ENCODE measurements at regions not wholly inside any gene's neighbourhood (a gene's known extent, or its start where the extent isn't known, plus 50 kb on each side); places are given as distances from the start of the nearest gene placed in this dataset.
"Not testable (repeated sequence)": the region's sequence is repeated elsewhere in the genome, so short reads cannot be mapped to it uniquely, and the experiment has no call there.

- Histone ChIP-seq H3K9me3 (replicated peaks; ENCODE audit: low read length) (no peaks in the 10 kb centered on the region), H3K4me1 (ENCODE audit: control insufficient read depth, insufficient read depth, low read length) (no peaks in the 10 kb centered on the region), H3K27me3 (ENCODE audit: control insufficient read depth, insufficient read depth, low read length) (peaks cover 4% of the 10 kb centered on the region), H3K36me3 (ENCODE audit: insufficient read depth, low read length) (no peaks in the 10 kb centered on the region), H3K9ac (ENCODE audit: low read depth, low read length) (no peak overlapping the region), H3K4me3 (ENCODE audit: low read length) (no peak overlapping the region), H3K4me2 (ENCODE audit: low read length) (no peak overlapping the region)
These were observed 371.2 kb downstream of the RRAGC start for GRCh38 chr1:38488162-38488898.

DNA sequence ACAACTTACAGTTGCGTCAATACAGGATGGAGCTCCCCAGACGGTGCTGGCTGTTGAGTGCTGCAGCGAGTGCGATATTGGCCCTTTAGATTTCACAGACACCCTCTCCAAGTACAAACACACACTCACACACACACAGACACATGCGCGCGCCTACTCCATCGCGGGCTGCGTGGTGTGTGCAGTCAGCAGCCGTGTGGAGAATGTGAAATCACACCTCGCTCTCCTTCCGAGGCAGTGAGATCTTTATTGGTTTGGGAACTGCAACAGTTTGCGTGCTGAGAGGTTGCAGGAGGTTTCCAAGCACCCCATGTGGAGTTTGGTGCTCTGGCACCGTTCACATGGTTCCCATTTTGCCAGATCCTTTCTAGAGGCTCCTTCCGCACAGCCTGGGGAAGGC lies 372.2 kb downstream of the RRAGC start:
- Histone ChIP-seq H3K27me3 (ENCODE audit: control insufficient read depth, insufficient read depth, low read length) (no peaks in the 10 kb centered on the region), H3K4me1 (ENCODE audit: control insufficient read depth, insufficient read depth, low read length) (no peaks in the 10 kb centered on the region), H3K36me3 (ENCODE audit: insufficient read depth, low read length) (no peaks in the 10 kb centered on the region)

DNA sequence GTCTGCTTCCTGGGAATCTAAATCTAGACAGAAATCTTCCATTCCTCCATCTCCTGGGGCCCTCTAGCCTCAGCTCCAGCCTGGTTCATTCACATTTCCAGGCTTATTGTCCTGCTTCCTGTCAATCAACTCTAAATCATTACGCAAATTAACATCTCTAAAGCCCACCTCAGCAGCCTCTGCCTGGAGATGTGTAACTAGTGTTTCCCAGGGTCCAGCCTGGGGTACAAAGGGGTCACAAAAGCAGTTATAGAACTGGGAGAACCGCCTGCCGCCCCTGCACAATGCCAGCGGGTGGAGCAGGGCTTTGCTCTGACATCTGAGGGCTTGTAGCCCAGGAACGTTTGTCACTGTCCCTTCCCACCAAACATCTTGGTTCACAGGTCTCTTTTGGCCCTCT lies 373.5 kb downstream of the RRAGC start:
- H3K27me3 ChIP-seq (ENCODE audit: control insufficient read depth, insufficient read depth, low read length) = no peaks in the 10 kb centered on the region
- H3K4me2 ChIP-seq (ENCODE audit: low read length) = no peak overlapping the region
- H3K4me1 ChIP-seq (ENCODE audit: control insufficient read depth, insufficient read depth, low read length) = no peaks in the 10 kb centered on the region
- no peaks in the 10 kb centered on the region for H3K36me3 ChIP-seq (ENCODE audit: insufficient read depth, low read length)
- H3K4me3 ChIP-seq (ENCODE audit: low read length) = no peak overlapping the region
- H3K9me3 ChIP-seq (replicated peaks; ENCODE audit: low read length) = no peaks in the 10 kb centered on the region
- H3K9ac ChIP-seq (ENCODE audit: low read depth, low read length) = no peak overlapping the region

More for the DNA sequence above, 372.2 kb downstream of the RRAGC start:
- Histone ChIP-seq H3K9me3 (replicated peaks; ENCODE audit: low read length) (no peaks in the 10 kb centered on the region), H3K9ac (ENCODE audit: low read depth, low read length) (no peak overlapping the region), H3K4me3 (ENCODE audit: low read length) (no peak overlapping the region), H3K4me2 (ENCODE audit: low read length) (no peak overlapping the region)

DNA sequence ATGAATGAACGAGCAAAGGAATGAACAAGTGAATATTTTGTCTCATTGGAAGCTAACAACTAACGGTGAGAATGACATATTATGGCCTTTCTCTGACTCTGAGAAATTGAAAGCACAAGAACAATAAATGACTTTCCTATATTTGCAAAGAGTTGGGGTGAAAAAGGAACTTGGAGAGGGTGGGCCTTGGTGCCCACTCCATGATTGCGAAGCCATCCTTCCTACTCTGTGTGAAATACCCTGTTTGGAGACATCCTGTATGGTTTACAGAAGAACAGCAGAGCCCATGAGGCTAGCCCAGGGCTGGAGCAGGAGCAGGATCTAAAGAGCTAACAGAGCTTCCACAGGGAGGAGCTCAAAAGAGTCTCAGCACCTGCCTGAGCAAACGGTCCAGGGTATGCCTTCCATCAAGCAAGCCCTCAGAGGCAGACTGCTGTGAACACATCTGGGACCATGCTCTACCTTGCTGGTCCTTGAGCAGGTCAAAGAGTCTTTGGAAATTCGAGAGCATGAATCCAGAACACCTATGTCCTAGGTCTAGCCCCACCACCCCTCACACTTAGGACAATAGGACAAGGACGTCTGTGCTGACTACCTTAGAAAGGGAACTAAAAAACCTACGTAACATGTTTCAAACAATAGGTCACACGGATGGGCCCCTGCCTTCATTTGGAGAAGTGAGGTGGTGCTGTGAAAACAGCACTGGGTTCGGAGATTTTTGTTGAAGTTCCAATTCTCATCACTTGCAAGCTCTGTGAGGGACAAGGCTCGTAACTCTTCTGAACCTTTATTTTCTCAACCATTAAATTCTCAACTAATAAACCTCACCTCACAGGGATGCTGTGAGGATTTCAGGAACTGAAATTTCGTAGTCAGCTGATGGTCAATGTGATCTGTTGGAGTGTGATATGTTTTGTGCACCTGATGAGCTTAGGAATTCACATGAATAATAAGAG lies 377.4 kb downstream of the RRAGC start:
- Histone ChIP-seq H3K9me3 (replicated peaks; ENCODE audit: low read length) (no peaks in the 10 kb centered on the region), H3K36me3 (ENCODE audit: insufficient read depth, low read length) (no peaks in the 10 kb centered on the region), H3K9ac (ENCODE audit: low read depth, low read length) (no peak overlapping the region), H3K4me2 (ENCODE audit: low read length) (no peak overlapping the region), H3K4me1 (ENCODE audit: control insufficient read depth, insufficient read depth, low read length) (no peaks in the 10 kb centered on the region), H3K4me3 (ENCODE audit: low read length) (no peak overlapping the region), H3K27me3 (ENCODE audit: control insufficient read depth, insufficient read depth, low read length) (peaks cover 2% of the 10 kb centered on the region)

DNA sequence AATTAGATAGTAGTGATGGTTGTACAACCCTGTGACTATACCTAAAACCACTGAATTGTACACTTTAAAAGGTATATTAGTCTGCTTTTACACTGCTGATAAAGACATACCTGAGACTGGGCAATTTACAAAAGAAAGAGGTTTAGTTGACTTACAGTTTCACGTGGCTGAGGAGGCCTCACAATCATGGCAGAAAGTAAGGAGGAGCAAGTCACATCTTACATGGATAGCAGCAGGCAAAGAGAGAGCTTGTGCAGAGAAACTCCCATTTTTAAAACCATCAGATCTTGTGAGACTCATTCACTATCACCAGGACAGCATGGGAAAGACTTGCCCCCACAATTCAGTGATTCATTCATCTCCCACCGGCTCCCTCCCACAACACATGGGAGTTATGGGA lies 379.9 kb downstream of the RRAGC start:
- not testable (repeated sequence) for H3K4me3 ChIP-seq (ENCODE audit: low read length); H3K9ac ChIP-seq (ENCODE audit: low read depth, low read length); H3K4me2 ChIP-seq (ENCODE audit: low read length); H3K4me1 ChIP-seq (ENCODE audit: control insufficient read depth, insufficient read depth, low read length); H3K9me3 ChIP-seq (replicated peaks; ENCODE audit: low read length); H3K36me3 ChIP-seq (ENCODE audit: insufficient read depth, low read length)
- H3K27me3 ChIP-seq (ENCODE audit: control insufficient read depth, insufficient read depth, low read length) = peaks cover 19% of the 10 kb centered on the region

GRCh38 chr1:38477811-38478210 lies 381.8 kb downstream of the RRAGC start:
- Histone ChIP-seq H3K9ac (ENCODE audit: low read depth, low read length) (no peak overlapping the region), H3K4me1 (ENCODE audit: control insufficient read depth, insufficient read depth, low read length) (no peaks in the 10 kb centered on the region), H3K27me3 (ENCODE audit: control insufficient read depth, insufficient read depth, low read length) (peaks cover 27% of the 10 kb centered on the region), H3K9me3 (replicated peaks; ENCODE audit: low read length) (no peaks in the 10 kb centered on the region), H3K4me2 (ENCODE audit: low read length) (no peak overlapping the region), H3K4me3 (ENCODE audit: low read length) (no peak overlapping the region), H3K36me3 (ENCODE audit: insufficient read depth, low read length) (no peaks in the 10 kb centered on the region)

- Histone ChIP-seq H3K9ac (ENCODE audit: low read depth, low read length) (no peak overlapping the region), H3K4me3 (ENCODE audit: low read length) (no peak overlapping the region), H3K9me3 (replicated peaks; ENCODE audit: low read length) (no peaks in the 10 kb centered on the region), H3K4me2 (ENCODE audit: low read length) (no peak overlapping the region), H3K36me3 (ENCODE audit: insufficient read depth, low read length) (no peaks in the 10 kb centered on the region), H3K27me3 (ENCODE audit: control insufficient read depth, insufficient read depth, low read length) (peaks cover 27% of the 10 kb centered on the region), H3K4me1 (ENCODE audit: control insufficient read depth, insufficient read depth, low read length) (no peaks in the 10 kb centered on the region)
These were observed 382.8 kb downstream of the RRAGC start for GRCh38 chr1:38476850-38477178.

DNA sequence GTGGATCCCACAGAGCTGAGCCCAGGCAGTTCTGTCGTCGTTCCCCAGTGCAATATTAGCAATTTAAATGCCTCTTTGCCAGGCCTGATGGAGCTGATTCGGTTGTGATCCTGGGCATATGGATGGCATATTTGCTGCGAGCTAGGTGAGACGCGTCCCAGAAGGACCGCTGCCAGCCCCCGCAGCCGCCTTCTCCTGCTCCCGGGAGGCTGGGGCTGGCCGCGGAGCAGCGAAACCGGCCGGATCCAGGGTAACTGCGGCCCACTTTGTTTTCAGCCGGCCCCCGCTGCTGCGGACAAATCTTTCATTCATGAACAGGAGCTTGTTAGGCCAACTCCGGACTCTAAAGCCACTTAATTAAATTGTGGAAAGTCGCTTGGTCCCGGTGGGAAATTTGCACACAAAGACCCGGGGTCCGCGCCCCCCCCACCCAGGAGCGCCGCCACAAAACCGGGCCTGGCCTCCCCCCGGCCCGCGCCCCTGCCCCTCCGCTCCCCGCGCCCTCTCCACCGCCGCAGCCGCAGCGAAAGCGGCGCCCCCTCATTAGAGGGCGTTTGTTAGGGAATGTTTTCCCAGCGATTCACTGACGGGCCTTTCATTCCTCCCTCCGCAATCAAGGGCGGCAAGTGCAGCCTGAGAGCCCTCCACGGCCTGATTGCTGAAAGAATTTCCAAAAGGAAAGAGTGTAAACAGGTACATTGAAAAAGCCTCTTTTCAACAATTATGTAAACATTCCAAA lies 383.3 kb downstream of the RRAGC start:
- Histone ChIP-seq H3K27me3 (ENCODE audit: control insufficient read depth, insufficient read depth, low read length) (peaks cover 27% of the 10 kb centered on the region), H3K36me3 (ENCODE audit: insufficient read depth, low read length) (no peaks in the 10 kb centered on the region), H3K4me3 (ENCODE audit: low read length) (no peak overlapping the region), H3K4me1 (ENCODE audit: control insufficient read depth, insufficient read depth, low read length) (no peaks in the 10 kb centered on the region), H3K9me3 (replicated peaks; ENCODE audit: low read length) (no peaks in the 10 kb centered on the region), H3K4me2 (ENCODE audit: low read length) (no peak overlapping the region), H3K9ac (ENCODE audit: low read depth, low read length) (no peak overlapping the region)

- Histone ChIP-seq H3K4me1 (ENCODE audit: control insufficient read depth, insufficient read depth, low read length) (no peaks in the 10 kb centered on the region), H3K4me3 (ENCODE audit: low read length) (no peak overlapping the region), H3K4me2 (ENCODE audit: low read length) (no peak overlapping the region), H3K36me3 (ENCODE audit: insufficient read depth, low read length) (no peaks in the 10 kb centered on the region), H3K9me3 (replicated peaks; ENCODE audit: low read length) (no peaks in the 10 kb centered on the region), H3K27me3 (ENCODE audit: control insufficient read depth, insufficient read depth, low read length) (peaks cover 27% of the 10 kb centered on the region), H3K9ac (ENCODE audit: low read depth, low read length) (no peak overlapping the region)
These were observed 384.0 kb downstream of the RRAGC start for GRCh38 chr1:38475624-38476005.

- Histone ChIP-seq H3K9ac (ENCODE audit: low read depth, low read length) (no peak overlapping the region), H3K9me3 (replicated peaks; ENCODE audit: low read length) (no peaks in the 10 kb centered on the region), H3K4me3 (ENCODE audit: low read length) (no peak overlapping the region), H3K4me1 (ENCODE audit: control insufficient read depth, insufficient read depth, low read length) (no peaks in the 10 kb centered on the region), H3K27me3 (ENCODE audit: control insufficient read depth, insufficient read depth, low read length) (peaks cover 27% of the 10 kb centered on the region), H3K4me2 (ENCODE audit: low read length) (no peak overlapping the region), H3K36me3 (ENCODE audit: insufficient read depth, low read length) (no peaks in the 10 kb centered on the region)
These were observed 384.6 kb downstream of the RRAGC start for GRCh38 chr1:38474738-38475623.

- Histone ChIP-seq H3K4me3 (ENCODE audit: low read length) (no peak overlapping the region), H3K9me3 (replicated peaks; ENCODE audit: low read length) (no peaks in the 10 kb centered on the region), H3K27me3 (ENCODE audit: control insufficient read depth, insufficient read depth, low read length) (peaks cover 6% of the 10 kb centered on the region), H3K4me1 (ENCODE audit: control insufficient read depth, insufficient read depth, low read length) (no peaks in the 10 kb centered on the region), H3K4me2 (ENCODE audit: low read length) (no peak overlapping the region), H3K36me3 (ENCODE audit: insufficient read depth, low read length) (no peaks in the 10 kb centered on the region), H3K9ac (ENCODE audit: low read depth, low read length) (no peak overlapping the region)
These were observed 393.1 kb downstream of the RRAGC start for GRCh38 chr1:38466487-38466886.
